OCI-LY7 (cell line): ENCODE measurements at regions not wholly inside any gene's neighbourhood (a gene's known extent, or its start where the extent isn't known, plus 50 kb on each side); places are given as distances from the start of the nearest gene placed in this dataset.

Source experiments
- BruUV-seq: library from RNA; stranded (reverse); fragments of 400-500 nt; replicated peaks from 2 replicates; lab custom pipeline; 2021; lab: Mats Ljungman, UMichigan
- CTCF ChIA-PET: fragments of 300-600 bp; sonication (Branson Sonifier 250); formaldehyde crosslinking; loops from one replicate; lab custom pipeline; 2022; ENCODE audit warnings: antibody characterized with exemption; ENCODE audit not compliant: unreplicated experiment; lab: Charles Lee
- POLR2A ChIA-PET: fragments of 300-600 bp; sonication (Branson Sonifier 250); formaldehyde crosslinking; loops from one replicate; lab custom pipeline; 2022; ENCODE audit warnings: antibody characterized with exemption; lab: Charles Lee
- DNase-seq: peaks from one replicate; pipeline ENCODE4 v3.0.0-alpha.2; 2015; ENCODE audit warnings: low spot score
- H2AFZ ChIP-seq: fragments of 200-600 bp; sonication (generic), shearing (Covaris generic); 2 replicates; pipeline ENCODE4 v1.6.1; 2014; ENCODE audit warnings: mild to moderate bottlenecking, antibody characterized with exemption, low read length, moderate library complexity
- H3K27ac ChIP-seq: fragments of 200-600 bp; sonication (generic); 2 replicates; pipeline ENCODE4 v1.5.1; 2014; ENCODE audit warnings: mixed run types, low read depth, mild to moderate bottlenecking, moderate library complexity, low read length, inconsistent platforms; ENCODE audit not compliant: poor library complexity, severe bottlenecking
- H3K36me3 ChIP-seq: fragments of 200-600 bp; sonication (generic); 2 replicates; pipeline ENCODE4 v1.6.1; 2014; ENCODE audit warnings: mild to moderate bottlenecking, antibody characterized with exemption, low read length, moderate library complexity, mixed read lengths; ENCODE audit not compliant: insufficient read depth
- H3K4me1 ChIP-seq: fragments of 200-600 bp; sonication (generic); 2 replicates; pipeline ENCODE4 v1.5.1; 2014; ENCODE audit warnings: mild to moderate bottlenecking, low read length; ENCODE audit not compliant: insufficient read depth, poor library complexity, severe bottlenecking
- H3K4me2 ChIP-seq: fragments of 200-600 bp; sonication (generic); 2 replicates; pipeline ENCODE4 v1.6.1; 2014; ENCODE audit warnings: mild to moderate bottlenecking, low read length
- H3K4me3 ChIP-seq: fragments of 200-600 bp; sonication (generic); 2 replicates; pipeline ENCODE4 v1.5.1; 2014; ENCODE audit warnings: mild to moderate bottlenecking, low read depth, low read length; ENCODE audit not compliant: poor library complexity, severe bottlenecking
- H3K79me2 ChIP-seq: fragments of 200-600 bp; sonication (generic); 2 replicates; pipeline ENCODE4 v1.6.1; 2016; ENCODE audit warnings: low read depth, mild to moderate bottlenecking, low read length, moderate library complexity, mixed read lengths; ENCODE audit not compliant: insufficient read depth
- H3K9me2 ChIP-seq: fragments of 200-600 bp; sonication (generic); 2 replicates; pipeline ENCODE4 v1.6.1; 2016; ENCODE audit warnings: mild to moderate bottlenecking, low read length, mixed read lengths; ENCODE audit not compliant: insufficient read depth
- H3K9me3 ChIP-seq: fragments of 200-600 bp; sonication (generic); 2 replicates; pipeline ENCODE4 v1.6.1; 2014; ENCODE audit warnings: mild to moderate bottlenecking, mixed run types, low read length, mixed read lengths
- H4K20me1 ChIP-seq: fragments of 200-600 bp; sonication (generic); 2 replicates; pipeline ENCODE4 v1.6.1; 2014; ENCODE audit warnings: mild to moderate bottlenecking, antibody characterized with exemption, low read length, moderate library complexity, mixed read lengths; ENCODE audit not compliant: insufficient read depth
- EZH2phosphoT487 ChIP-seq: fragments of 200-600 bp; sonication (generic); IDR thresholded peaks from 2 replicates; pipeline ENCODE4 v1.6.1; 2018; ENCODE audit warnings: low read depth, borderline replicate concordance, mild to moderate bottlenecking, mixed run types, antibody characterized with exemption, low read length, moderate library complexity, mixed read lengths
- intact Hi-C: fragments of 100-400 bp; cut with micrococcal nuclease; formaldehyde crosslinking; loops from one replicate; pipeline ENCODE4 v1.10.0; 2022; ENCODE audit not compliant: unreplicated experiment
- TF ChIP-seq, protein P1 (sequence below): fragments of 200-600 bp; sonication (generic); conservative IDR thresholded peaks from 2 replicates; pipeline ENCODE4 v1.5.1; 2014; ENCODE audit warnings: mild to moderate bottlenecking, antibody characterized with exemption, low read length, moderate library complexity, mixed read lengths

DNA sequence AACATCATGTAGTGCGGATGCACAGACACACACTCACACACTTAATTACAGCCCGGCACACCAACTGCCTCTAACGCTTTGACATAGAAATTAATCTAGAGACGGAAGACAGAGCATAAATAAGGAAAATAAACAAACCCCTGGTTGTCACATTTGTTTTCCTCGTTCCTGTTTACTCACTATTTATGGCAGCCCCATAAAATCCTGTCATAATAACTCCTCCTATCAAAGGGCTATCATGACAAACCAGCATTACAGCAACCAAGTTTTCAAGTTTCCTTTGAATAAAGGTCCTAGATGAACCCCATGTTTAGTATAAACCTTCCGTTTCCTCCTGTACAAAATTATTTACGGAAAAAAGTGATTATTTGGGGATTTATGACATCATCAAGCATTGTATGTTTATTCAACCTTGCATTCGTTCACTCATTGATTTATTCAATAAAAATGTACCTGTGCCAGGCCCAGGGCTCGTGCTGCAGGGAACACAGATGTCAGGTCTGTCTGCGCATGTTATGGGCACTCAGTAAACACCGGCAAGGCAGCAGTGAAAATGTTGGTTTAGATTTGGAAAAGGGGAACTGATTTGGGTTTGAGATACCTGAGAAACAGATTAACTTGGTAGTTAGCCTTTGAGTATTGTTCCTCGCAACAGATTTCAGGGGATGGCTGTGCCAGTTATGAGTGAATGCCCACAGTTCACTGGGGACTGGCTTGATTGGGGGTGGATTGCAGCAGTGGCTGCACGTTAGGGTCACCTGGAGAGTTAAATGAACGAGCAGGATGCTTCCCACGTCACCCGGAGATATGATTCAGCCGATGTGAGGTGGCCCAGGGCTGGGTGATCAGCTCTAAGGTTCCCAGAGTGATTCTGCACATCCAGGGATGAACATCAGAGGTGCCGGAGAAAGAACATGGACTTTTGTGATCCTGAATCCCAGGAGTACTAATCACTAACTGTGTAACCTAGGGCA is 295.3 kb upstream of the FOXQ1 start:
- H3K9me2 ChIP-seq: no peaks in the 10 kb centered on the region
- no TSS peak for BruUV-seq
- TF ChIP-seq, protein P1, sequence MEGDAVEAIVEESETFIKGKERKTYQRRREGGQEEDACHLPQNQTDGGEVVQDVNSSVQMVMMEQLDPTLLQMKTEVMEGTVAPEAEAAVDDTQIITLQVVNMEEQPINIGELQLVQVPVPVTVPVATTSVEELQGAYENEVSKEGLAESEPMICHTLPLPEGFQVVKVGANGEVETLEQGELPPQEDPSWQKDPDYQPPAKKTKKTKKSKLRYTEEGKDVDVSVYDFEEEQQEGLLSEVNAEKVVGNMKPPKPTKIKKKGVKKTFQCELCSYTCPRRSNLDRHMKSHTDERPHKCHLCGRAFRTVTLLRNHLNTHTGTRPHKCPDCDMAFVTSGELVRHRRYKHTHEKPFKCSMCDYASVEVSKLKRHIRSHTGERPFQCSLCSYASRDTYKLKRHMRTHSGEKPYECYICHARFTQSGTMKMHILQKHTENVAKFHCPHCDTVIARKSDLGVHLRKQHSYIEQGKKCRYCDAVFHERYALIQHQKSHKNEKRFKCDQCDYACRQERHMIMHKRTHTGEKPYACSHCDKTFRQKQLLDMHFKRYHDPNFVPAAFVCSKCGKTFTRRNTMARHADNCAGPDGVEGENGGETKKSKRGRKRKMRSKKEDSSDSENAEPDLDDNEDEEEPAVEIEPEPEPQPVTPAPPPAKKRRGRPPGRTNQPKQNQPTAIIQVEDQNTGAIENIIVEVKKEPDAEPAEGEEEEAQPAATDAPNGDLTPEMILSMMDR: no peak
- no peak for TF ChIP-seq EZH2phosphoT487
- no peaks in the 10 kb centered on the region for H3K79me2 ChIP-seq
- POLR2A ChIA-PET: no interaction called here
- H3K4me2 ChIP-seq: no peak overlapping the region
- no peak overlapping the region for H3K4me3 ChIP-seq
- H2AFZ ChIP-seq: no peak overlapping the region
- no peaks in the 10 kb centered on the region for H3K36me3 ChIP-seq
- H3K4me1 ChIP-seq: no peaks in the 10 kb centered on the region
- H4K20me1 ChIP-seq: no peaks in the 10 kb centered on the region
- DNase-seq: no peak
- H3K27ac ChIP-seq: no peak overlapping the region
- intact Hi-C loops: no loop called here
- CTCF ChIA-PET: no interaction called here
- H3K9me3 ChIP-seq: no peaks in the 10 kb centered on the region

DNA sequence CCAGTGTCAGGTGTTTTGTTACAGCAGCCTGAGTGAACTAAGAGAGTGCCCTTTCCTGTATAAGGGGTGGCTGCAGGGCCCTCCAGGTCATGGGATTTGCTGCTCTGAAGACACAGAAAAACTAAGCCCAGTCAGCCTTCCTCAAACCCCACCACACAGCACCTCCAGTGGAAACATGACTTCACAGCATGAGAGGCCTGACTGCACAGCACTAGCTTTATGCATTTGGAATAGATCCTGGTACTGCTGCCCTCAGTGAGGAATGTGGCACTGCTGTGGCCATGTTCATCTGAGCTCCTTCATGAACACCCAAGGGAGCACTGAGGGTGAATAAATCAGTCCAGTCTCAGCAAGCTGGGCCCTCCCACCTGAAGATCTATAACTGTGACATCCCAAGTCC is 296.1 kb upstream of the FOXQ1 start:
- H3K36me3 ChIP-seq: no peaks in the 10 kb centered on the region
- intact Hi-C loops: no loop called here
- H3K9me2 ChIP-seq: no peaks in the 10 kb centered on the region
- DNase-seq: no peak
- H4K20me1 ChIP-seq: no peaks in the 10 kb centered on the region
- no peaks in the 10 kb centered on the region for H3K4me1 ChIP-seq
- ChIA-PET POLR2A (no interaction called here), CTCF (no interaction called here)
- no peaks in the 10 kb centered on the region for H3K9me3 ChIP-seq
- BruUV-seq: no TSS peak
- no peak overlapping the region for H3K27ac ChIP-seq
- no peak for TF ChIP-seq EZH2phosphoT487
- TF ChIP-seq, protein P1: no peak
- H3K4me3 ChIP-seq: no peak overlapping the region
- no peak overlapping the region for H3K4me2 ChIP-seq
- H3K79me2 ChIP-seq: no peaks in the 10 kb centered on the region
- H2AFZ ChIP-seq: no peak overlapping the region

DNA sequence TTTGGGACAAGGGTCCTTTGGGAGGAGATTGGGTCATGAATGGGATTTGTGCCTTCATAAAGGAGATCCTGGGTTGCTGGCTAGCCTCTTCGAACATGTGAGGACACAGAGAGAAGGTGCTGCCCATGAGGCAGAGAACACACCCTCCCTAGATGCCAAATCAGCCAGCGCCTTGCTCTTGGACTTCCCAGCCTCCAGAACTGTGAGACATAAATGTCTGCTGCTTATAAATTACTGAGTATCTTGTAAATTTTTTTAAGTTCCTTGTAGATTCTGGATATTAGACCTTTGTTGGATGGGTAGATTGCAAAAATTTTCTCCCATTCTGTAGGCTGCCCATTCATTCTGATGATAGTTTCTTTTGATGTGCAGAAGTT is 297.5 kb upstream of the FOXQ1 start:
- no peaks in the 10 kb centered on the region for H3K36me3 ChIP-seq
- BruUV-seq: no TSS peak
- ChIA-PET CTCF (no interaction called here), POLR2A (no interaction called here)
- intact Hi-C loops: no loop called here
- TF ChIP-seq EZH2phosphoT487: no peak
- TF ChIP-seq, protein P1: no peak
- no peaks in the 10 kb centered on the region for H3K4me1 ChIP-seq
- H3K79me2 ChIP-seq: no peaks in the 10 kb centered on the region
- no peak overlapping the region for H3K4me3 ChIP-seq
- no peaks in the 10 kb centered on the region for H3K9me3 ChIP-seq
- H2AFZ ChIP-seq: no peak overlapping the region
- no peak for DNase-seq
- H3K4me2 ChIP-seq: no peak overlapping the region
- no peak overlapping the region for H3K27ac ChIP-seq
- no peaks in the 10 kb centered on the region for H3K9me2 ChIP-seq
- H4K20me1 ChIP-seq: no peaks in the 10 kb centered on the region
